K562 (cell line): ENCODE measurements at regions not wholly inside any gene's neighbourhood (a gene's known extent, or its start where the extent isn't known, plus 50 kb on each side); places are given as distances from the start of the nearest gene placed in this dataset.

ENCODE experiments used
- ATAC-seq: fragments of 200-7000 bp; cut with Tn5 transposase; 3 replicates; pipeline ENCODE4 v1.9.1; 2020; ENCODE audit warnings: moderate library complexity
- BruUV-seq: library from RNA; stranded (reverse); fragments of 400-500 nt; replicated peaks from 2 replicates; lab custom pipeline; 2021; lab: Mats Ljungman, UMichigan
- CTCF ChIA-PET: fragments of 300-600 bp; formaldehyde crosslinking; extraction: SDS; loops from one replicate; lab custom pipeline; 2021; ENCODE audit warnings: low intra/inter-chr PET ratio; lab: Yijun Ruan, JAX
- POLR2A ChIA-PET: fragments of 300-600, 350-650 bp; sonication (Branson Sonifier 250); formaldehyde crosslinking; extraction: SDS; loops from one replicate; lab custom pipeline; 2021; ENCODE audit warnings: antibody characterized with exemption, inconsistent platforms; lab: Yijun Ruan, JAX
- DNase-seq, 4 experiments: peaks; one replicate each; pipeline versions ENCODE4 v3.0.0 to v3.0.0-alpha.2; 2011 to 2018; ENCODE audit warnings: low spot score in 3 of 4, mixed read lengths in 3 of 4; ENCODE audit errors: extremely low read depth in 1 of 4
- FAIRE-seq: peaks from 2 replicates; lab custom pipeline; 2011; peaks lifted over from hg19 to GRCh38; lab: Jason Lieb, UNC
- H2AFZ ChIP-seq: 2 replicates; pipeline ENCODE4 v1.6.0; 2011; ENCODE audit warnings: low read depth, low read length, control low read depth, inconsistent platforms
- H3K27ac ChIP-seq: fragments of 200-600 bp; 3 replicates; pipeline ENCODE4 v1.8.0; 2011; ENCODE audit warnings: low read depth, mild to moderate bottlenecking, control low read depth, inconsistent platforms, low read length, moderate library complexity, mixed read lengths; ENCODE audit errors: extremely low read depth
- H3K27me3 ChIP-seq, 2 experiments: fragments of 300-600 bp in 1 of 2; 2 replicates in 1 of 2; 3 replicates in 1 of 2; pipeline versions ENCODE4 v1.6.0 to v1.8.0; 2011; ENCODE audit warnings: inconsistent platforms in 2 of 2, low read length in 2 of 2, mild to moderate bottlenecking in 1 of 2, mixed read lengths in 1 of 2, moderate library complexity in 1 of 2; ENCODE audit not compliant: control insufficient read depth in 2 of 2, insufficient read depth in 2 of 2
- H3K36me3 ChIP-seq: fragments of 300-600 bp; 3 replicates; pipeline ENCODE4 v1.8.0; 2011; ENCODE audit warnings: mild to moderate bottlenecking, low read length, inconsistent platforms; ENCODE audit not compliant: control insufficient read depth, insufficient read depth
- H3K4me1 ChIP-seq, 2 experiments: fragments of 200-600 bp in 1 of 2; replicated peaks in 1 of 2; 2 replicates in 1 of 2; 3 replicates in 1 of 2; pipeline versions ENCODE4 v1.5.1 to v1.8.0; 2011; ENCODE audit warnings: inconsistent platforms in 2 of 2, low read length in 2 of 2, mild to moderate bottlenecking in 1 of 2, mixed read lengths in 1 of 2, moderate library complexity in 1 of 2; ENCODE audit not compliant: control insufficient read depth in 2 of 2, insufficient read depth in 2 of 2
- H3K4me2 ChIP-seq: 2 replicates; pipeline ENCODE4 v1.6.1; 2011; ENCODE audit warnings: low read length, control low read depth, inconsistent platforms, mixed read lengths; ENCODE audit not compliant: insufficient read depth
- H3K4me3 ChIP-seq: fragments of 200-600 bp; sonication (generic), shearing (Covaris generic); 2 replicates; pipeline ENCODE4 v1.5.1; 2016; ENCODE audit warnings: control low read depth, inconsistent platforms
- H3K79me2 ChIP-seq: fragments of 200-600 bp; 3 replicates; pipeline ENCODE4 v1.8.0; 2011; ENCODE audit warnings: low read length, inconsistent platforms; ENCODE audit not compliant: control insufficient read depth, insufficient read depth
- H3K9ac ChIP-seq, 2 experiments: 2 replicates each; pipeline versions ENCODE4 v1.6.0 to v1.6.1; 2011; ENCODE audit warnings: low read depth in 2 of 2, low read length in 2 of 2, control low read depth in 1 of 2, inconsistent platforms in 1 of 2, mild to moderate bottlenecking in 1 of 2, mixed read lengths in 1 of 2; ENCODE audit not compliant: insufficient read depth in 1 of 2
- H3K9me1 ChIP-seq: one replicate; pipeline ENCODE4 v1.6.0; 2011; ENCODE audit warnings: inconsistent platforms, mild to moderate bottlenecking, low read length, moderate library complexity; ENCODE audit not compliant: control insufficient read depth, insufficient read depth
- H3K9me3 ChIP-seq: replicated peaks from 2 replicates; pipeline ENCODE4 v1.5.1; 2011; ENCODE audit warnings: low read depth, low read length, inconsistent platforms; ENCODE audit not compliant: control insufficient read depth, insufficient read depth
- H4K20me1 ChIP-seq: replicated peaks from 2 replicates; pipeline ENCODE4 v1.6.1; 2011; ENCODE audit warnings: low read length, inconsistent platforms, mixed read lengths; ENCODE audit not compliant: control insufficient read depth, insufficient read depth
- CBX1 ChIP-seq: sonication (generic); IDR thresholded peaks from 2 replicates; pipeline ENCODE4 v1.6.1; 2016; ENCODE audit warnings: antibody characterized with exemption, low read depth, mild to moderate bottlenecking
- CTCFL ChIP-seq: IDR thresholded peaks from 2 replicates; pipeline ENCODE4 v1.6.1; 2011; ENCODE audit warnings: borderline replicate concordance, low read depth, mild to moderate bottlenecking, moderate library complexity, low read length; ENCODE audit not compliant: insufficient read depth, poor library complexity, severe bottlenecking
- ILK ChIP-seq: fragments of 450-650 bp; IDR thresholded peaks from 2 replicates; pipeline ENCODE4 v1.6.1; 2016; ENCODE audit warnings: missing genetic modification characterization, low read depth, mild to moderate bottlenecking, missing compliant biosample characterization, moderate library complexity, borderline replicate concordance
- IRF2 ChIP-seq: sonication (generic); formaldehyde crosslinking; IDR thresholded peaks from 2 replicates; pipeline ENCODE4 v1.8.1; 2022; ENCODE audit warnings: mild to moderate bottlenecking, missing genetic modification reagents
- KAT7 ChIP-seq: sonication (generic); formaldehyde crosslinking; IDR thresholded peaks from 2 replicates; pipeline ENCODE4 v1.8.0; 2022; ENCODE audit warnings: missing genetic modification reagents, mild to moderate bottlenecking, borderline replicate concordance
- NRF1 ChIP-seq, 2 experiments: fragments of 450-650 bp; IDR thresholded peaks in 1 of 2; conservative IDR thresholded peaks in 1 of 2; 2 replicates each; pipeline ENCODE4 v1.6.1; 2014; ENCODE audit warnings: mild to moderate bottlenecking in 2 of 2
- PURB ChIP-seq: sonication (generic); formaldehyde crosslinking; IDR thresholded peaks from 2 replicates; pipeline ENCODE4 v1.9.0; 2021; ENCODE audit warnings: low read depth, mild to moderate bottlenecking, missing genetic modification reagents
- SAP30 ChIP-seq: fragments of 200-600 bp; sonication (generic); IDR thresholded peaks from 2 replicates; pipeline ENCODE4 v1.6.1; 2012; ENCODE audit warnings: borderline replicate concordance, low read depth, mild to moderate bottlenecking, moderate library complexity, low read length, control low read depth, inconsistent platforms; ENCODE audit not compliant: insufficient read depth, poor library complexity, severe bottlenecking
- SIX5 ChIP-seq, 2 experiments: IDR thresholded peaks; 2 replicates each; pipeline ENCODE4 v1.6.1; 2011; ENCODE audit warnings: low read length in 2 of 2, borderline replicate concordance in 1 of 2, low read depth in 1 of 2, mild to moderate bottlenecking in 1 of 2, moderate library complexity in 1 of 2; ENCODE audit not compliant: insufficient read depth in 1 of 2
- STAT6 ChIP-seq: sonication (generic); formaldehyde crosslinking; IDR thresholded peaks from 2 replicates; pipeline ENCODE4 v1.8.1; 2023; ENCODE audit warnings: mild to moderate bottlenecking, missing genetic modification reagents
- ZNF124 ChIP-seq: sonication (generic); formaldehyde crosslinking; IDR thresholded peaks from 2 replicates; pipeline ENCODE4 v1.8.1; 2022; ENCODE audit warnings: missing genetic modification reagents
- ZNF41 ChIP-seq: fragments of 250-450 bp; sonication (Bioruptor Pico); conservative IDR thresholded peaks from 2 replicates; pipeline ENCODE4 v1.4.0; 2020; ENCODE audit warnings: mild to moderate bottlenecking
- WGBS: fragments of 100-300 bp; shearing (Covaris generic); methylation state at CpG from one replicate; pipeline ENCODE4 v1.1.6; 2016; ENCODE audit warnings: low coverage, mixed read lengths; ENCODE audit not compliant: insufficient coverage; ENCODE audit errors: missing lambda C conversion rate; 5-methylcytosine and 5-hydroxymethylcytosine counted together
- in situ Hi-C: fragments of 300-500 bp; cut with MboI; formaldehyde crosslinking; loops from 4 replicates; pipeline ENCODE4 v1.15.0; 2018; ENCODE audit warnings: inconsistent platforms, mixed read lengths
- intact Hi-C: fragments of 100-400 bp; cut with micrococcal nuclease; formaldehyde crosslinking; loops from 2 replicates; pipeline ENCODE4 v1.14.2; 2022

- ChIA-PET POLR2A (interaction anchor here (0.6 kb wide), 1 partner anchor 9 kb away, joined by 3 read pairs; no protein-coding TSS in a partner anchor), CTCF (no interaction called here)
Measured at GRCh38 chr9:108772301-108772894, 83.4 kb downstream of the ACTL7B start.

More at GRCh38 chr9:108772301-108772894, 83.4 kb downstream of the ACTL7B start:
- no peaks in the 10 kb centered on the region; the same call in 1 of the 2 replicates for H3K9me3 ChIP-seq
- TF ChIP-seq ZNF41 (no peak), IRF2 (CRISPR knock-in tag) (no peak), ILK (tag) (no peak), KAT7 (CRISPR knock-in tag) (no peak), CTCFL (no peak), STAT6 (CRISPR knock-in tag) (no peak), SIX5 (IDR thresholded peaks at IDR 0.05; ENCODE audit: borderline replicate concordance in 1 of 2, insufficient read depth in 1 of 2, low read depth in 1 of 2, low read length in 2 of 2) (no peak), PURB (CRISPR knock-in tag) (no peak), CBX1 (no peak), NRF1 (conservative IDR thresholded peaks at IDR 0.05 in 1 of 2, IDR thresholded peaks at IDR 0.05 in 1 of 2) (no peak), ZNF124 (no peak), SAP30 (no peak)
- in situ Hi-C loops (no loop called here), intact Hi-C loops (no loop called here)
- 0% methylated on average over 6 of the region's 6 CpGs for WGBS
- no peak for DNase-seq
- H3K79me2 ChIP-seq, result no peaks in the 10 kb centered on the region
- H3K27ac ChIP-seq, result no peak overlapping the region
- H2AFZ ChIP-seq, result no peak overlapping the region
- H3K36me3 ChIP-seq, result no peaks in the 10 kb centered on the region
- H4K20me1 ChIP-seq, result no peaks in the 10 kb centered on the region
- no peak for ATAC-seq
- H3K4me1 ChIP-seq, result no peaks in the 10 kb centered on the region
- H3K9me1 ChIP-seq, result no peaks in the 10 kb centered on the region
- no TSS peak for BruUV-seq
- no peak overlapping the region for H3K4me2 ChIP-seq
- no peak for FAIRE-seq
- peaks cover 5 to 14% of the 10 kb centered on the region in 2 experiments; a peak in 3 of 5 replicates for H3K27me3 ChIP-seq
- H3K9ac ChIP-seq, result no peak overlapping the region
- H3K4me3 ChIP-seq, result no peak overlapping the region
